GM12878 (cell line): ENCODE measurements at regions not wholly inside any gene's neighbourhood (a gene's known extent, or its start where the extent isn't known, plus 50 kb on each side); places are given as distances from the start of the nearest gene placed in this dataset.

Source experiments
- ATAC-seq: fragments of 200-7000 bp; cut with Tn5 transposase; 3 replicates; pipeline ENCODE4 v1.9.1; 2020; ENCODE audit warnings: mild to moderate bottlenecking, moderate library complexity
- BruUV-seq: library from RNA; stranded (reverse); fragments of 400-500 nt; replicated peaks from 2 replicates; lab custom pipeline; 2021; lab: Mats Ljungman, UMichigan
- CTCF ChIA-PET: fragments of 300-600 bp; sonication (Branson Sonifier 250); formaldehyde crosslinking; extraction: SDS; loops from one replicate; lab custom pipeline; 2021; ENCODE audit warnings: inconsistent platforms; lab: Yijun Ruan, JAX
- POLR2A ChIA-PET: fragments of 350-600 bp; formaldehyde crosslinking; extraction: SDS; loops from one replicate; lab custom pipeline; 2021; ENCODE audit warnings: inconsistent platforms; lab: Charles Lee
- RAD21 ChIA-PET: fragments of 300-600 bp; sonication (Branson Sonifier 250); formaldehyde crosslinking; loops from one replicate; lab custom pipeline; 2023; ENCODE audit warnings: antibody characterized with exemption; ENCODE audit not compliant: unreplicated experiment; lab: Charles Lee
- SMC1A ChIA-PET: fragments of 300-600 bp; sonication (Branson Sonifier 250); formaldehyde crosslinking; loops from one replicate; lab custom pipeline; 2023; ENCODE audit not compliant: unreplicated experiment, uncharacterized antibody; lab: Charles Lee
- DNase-seq: peaks from one replicate; pipeline ENCODE4 v3.0.0-alpha.2; 2011; ENCODE audit warnings: low read depth, low spot score
- FAIRE-seq: peaks from 3 replicates; lab custom pipeline; 2011; peaks lifted over from hg19 to GRCh38; lab: Jason Lieb, UNC
- H2AFZ ChIP-seq: 2 replicates; pipeline ENCODE4 v1.6.0; 2011; ENCODE audit warnings: low read depth, low read length, control low read depth; ENCODE audit not compliant: control insufficient read depth
- H3K27ac ChIP-seq: 2 replicates; pipeline ENCODE4 v1.5.1; 2011; ENCODE audit warnings: control low read depth; ENCODE audit not compliant: control insufficient read depth, insufficient read depth
- H3K27me3 ChIP-seq, 2 experiments: replicated peaks in 1 of 2; 2 replicates each; pipeline versions ENCODE4 v1.6.0 to v1.6.1; 2011; ENCODE audit warnings: low read length in 1 of 2; ENCODE audit not compliant: control insufficient read depth in 2 of 2, insufficient read depth in 2 of 2
- H3K36me3 ChIP-seq, 2 experiments: 2 replicates each; pipeline ENCODE4 v1.5.1; 2011; ENCODE audit warnings: low read length in 1 of 2; ENCODE audit not compliant: control insufficient read depth in 2 of 2, insufficient read depth in 2 of 2
- H3K4me1 ChIP-seq: 2 replicates; pipeline ENCODE4 v1.6.1; 2011; ENCODE audit warnings: mild to moderate bottlenecking, low read length, moderate library complexity, mixed read lengths; ENCODE audit not compliant: control insufficient read depth, insufficient read depth
- H3K4me2 ChIP-seq: 2 replicates; pipeline ENCODE4 v1.6.0; 2011; ENCODE audit warnings: control low read depth; ENCODE audit not compliant: control insufficient read depth, insufficient read depth
- H3K4me3 ChIP-seq: fragments of 200-600 bp; sonication (generic); 2 replicates; pipeline ENCODE4 v1.5.1; 2016
- H3K79me2 ChIP-seq: 2 replicates; pipeline ENCODE4 v1.6.0; 2011; ENCODE audit warnings: low read length; ENCODE audit not compliant: control insufficient read depth, insufficient read depth
- H3K9ac ChIP-seq: 2 replicates; pipeline ENCODE4 v1.8.0; 2011; ENCODE audit warnings: low read length, control low read depth, mixed read lengths; ENCODE audit not compliant: control insufficient read depth, insufficient read depth
- H3K9me3 ChIP-seq: replicated peaks from 3 replicates; pipeline ENCODE4 v1.5.1; 2011; ENCODE audit warnings: mild to moderate bottlenecking, low read length; ENCODE audit not compliant: control insufficient read depth, insufficient read depth
- H4K20me1 ChIP-seq: 2 replicates; pipeline ENCODE4 v1.6.0; 2011; ENCODE audit not compliant: control insufficient read depth, insufficient read depth
- ATF3 ChIP-seq: IDR thresholded peaks from 2 replicates; pipeline ENCODE4 v1.6.1; 2011; ENCODE audit warnings: low read depth, mild to moderate bottlenecking, low read length, moderate library complexity, borderline replicate concordance; ENCODE audit errors: extremely low read depth
- BACH1 ChIP-seq: fragments of 450-650 bp; IDR thresholded peaks from 2 replicates; pipeline ENCODE4 v1.6.1; 2017; ENCODE audit warnings: mild to moderate bottlenecking, borderline replicate concordance
- BCL11A ChIP-seq: IDR thresholded peaks from 2 replicates; pipeline ENCODE4 v1.6.1; 2011; ENCODE audit warnings: low read depth, low read length
- BHLHE40 ChIP-seq, 2 experiments: fragments of 450-650 bp in 1 of 2; IDR thresholded peaks; 2 replicates each; pipeline ENCODE4 v1.6.1; 2011 to 2017; ENCODE audit warnings: low read depth in 2 of 2, borderline replicate concordance in 1 of 2, improper control_type of control experiment in 1 of 2, low read length in 1 of 2, mild to moderate bottlenecking in 1 of 2
- BRCA1 ChIP-seq: IDR thresholded peaks from 2 replicates; pipeline ENCODE4 v1.6.1; 2011; ENCODE audit warnings: low read depth, low read length, improper control_type of control experiment
- E2F8 ChIP-seq: fragments of 450-650 bp; IDR thresholded peaks from 2 replicates; pipeline ENCODE4 v1.6.1; 2018; ENCODE audit warnings: mild to moderate bottlenecking, low read depth, moderate library complexity; ENCODE audit not compliant: partially characterized antibody
- E4F1 ChIP-seq: fragments of 450-650 bp; IDR thresholded peaks from 2 replicates; pipeline ENCODE4 v1.6.1; 2018; ENCODE audit warnings: borderline replicate concordance, mild to moderate bottlenecking; ENCODE audit not compliant: partially characterized antibody
- MEF2A ChIP-seq: IDR thresholded peaks from 2 replicates; pipeline ENCODE4 v1.6.1; 2011; ENCODE audit warnings: low read depth, mild to moderate bottlenecking, low read length, moderate library complexity; ENCODE audit not compliant: insufficient read depth
- MEF2B ChIP-seq: fragments of 450-650 bp; IDR thresholded peaks from 2 replicates; pipeline ENCODE4 v1.6.1; 2018; ENCODE audit warnings: mild to moderate bottlenecking, moderate library complexity; ENCODE audit not compliant: partially characterized antibody, poor library complexity, severe bottlenecking
- MTA2 ChIP-seq: fragments of 450-650 bp; IDR thresholded peaks from 2 replicates; pipeline ENCODE4 v1.6.1; 2016; ENCODE audit warnings: low read depth, mild to moderate bottlenecking, moderate library complexity
- SIN3A ChIP-seq: IDR thresholded peaks from 2 replicates; pipeline ENCODE4 v1.6.1; 2012; ENCODE audit warnings: low read depth, low read length, improper control_type of control experiment
- SKIL ChIP-seq: fragments of 450-650 bp; IDR thresholded peaks from 2 replicates; pipeline ENCODE4 v1.6.1; 2017; ENCODE audit warnings: mild to moderate bottlenecking, low read depth, inconsistent platforms; ENCODE audit not compliant: poor library complexity, severe bottlenecking
- SMARCA5 ChIP-seq: fragments of 450-650 bp; IDR thresholded peaks from 2 replicates; pipeline ENCODE4 v1.6.1; 2017; ENCODE audit warnings: mild to moderate bottlenecking
- SRF ChIP-seq, 2 experiments: IDR thresholded peaks; 2 replicates each; pipeline ENCODE4 v1.6.1; 2011; ENCODE audit warnings: low read depth in 2 of 2, low read length in 2 of 2, mild to moderate bottlenecking in 1 of 2, moderate library complexity in 1 of 2
- TARDBP ChIP-seq: IDR thresholded peaks from 2 replicates; pipeline ENCODE4 v1.6.1; 2016; ENCODE audit warnings: borderline replicate concordance
- TBL1XR1 ChIP-seq: IDR thresholded peaks from 2 replicates; pipeline ENCODE4 v1.6.1; 2012; ENCODE audit warnings: low read depth, low read length, improper control_type of control experiment
- TCF12 ChIP-seq: IDR thresholded peaks from 2 replicates; pipeline ENCODE4 v1.6.1; 2011; ENCODE audit warnings: low read depth, mild to moderate bottlenecking, low read length
- ZNF274 ChIP-seq: IDR thresholded peaks from one replicate; pipeline ENCODE4 v1.8.0; 2011; ENCODE audit not compliant: insufficient read length, insufficient read depth
- WGBS: methylation state at CpG from one replicate; pipeline ENCODE4 v1.1.6; 2016; ENCODE audit warnings: low lambda C conversion rate; ENCODE audit not compliant: insufficient replicate concordance, insufficient coverage; ENCODE audit errors: missing lambda C conversion rate; 5-methylcytosine and 5-hydroxymethylcytosine counted together
- in situ Hi-C: fragments of 300-500 bp; cut with MboI; formaldehyde crosslinking; loops from 9 replicates; pipeline ENCODE4 v1.14.3; 2018; ENCODE audit warnings: mixed read lengths
- intact Hi-C: fragments of 100-400 bp; cut with micrococcal nuclease; formaldehyde crosslinking; loops from one replicate; pipeline ENCODE4 v1.14.2; 2022; ENCODE audit not compliant: unreplicated experiment

- no peak for TF ChIP-seq SKIL
- TF ChIP-seq ATF3, result no peak
- no peak for TF ChIP-seq MEF2B
- TF ChIP-seq SRF (IDR thresholded peaks at IDR 0.05; ENCODE audit: low read depth in 2 of 2, low read length in 2 of 2), result no peak
- TF ChIP-seq ZNF274, result no peak
- no peak for TF ChIP-seq E2F8
- no peak for TF ChIP-seq MTA2
Observed at GRCh38 chr5:17837757-17838156, 203.5 kb downstream of the TAF11L14 start (continued).

- no peaks in the 10 kb centered on the region for H4K20me1 ChIP-seq
- intact Hi-C loops (no loop called here), in situ Hi-C loops (no loop called here)
- H3K4me3 ChIP-seq, result no peak overlapping the region
- H2AFZ ChIP-seq, result no peak overlapping the region
- SMC1A ChIA-PET, result no interaction called here
- no peak for FAIRE-seq
- CTCF ChIA-PET, result interaction anchor here (1.3 kb wide), 1 partner anchor 622 kb away, joined by 3 read pairs; no protein-coding TSS in a partner anchor
- no peaks in the 10 kb centered on the region for H3K4me1 ChIP-seq
- ATAC-seq, result no peak
- RAD21 ChIA-PET, result no interaction called here
- DNase-seq, result no peak
- BruUV-seq, result no TSS peak
- no peak overlapping the region for H3K4me2 ChIP-seq
- H3K9me3 ChIP-seq, result no peaks in the 10 kb centered on the region
- H3K36me3 ChIP-seq, result no peaks in the 10 kb centered on the region
- no peak overlapping the region for H3K9ac ChIP-seq
- no peak overlapping the region for H3K27ac ChIP-seq
- H3K79me2 ChIP-seq, result no peaks in the 10 kb centered on the region
- H3K27me3 ChIP-seq, result no peaks in the 10 kb centered on the region
- 27% methylated on average over 3 of the region's 3 CpGs for WGBS
- POLR2A ChIA-PET, result no interaction called here
- no peak for TF ChIP-seq MEF2A
- TF ChIP-seq BCL11A, result no peak
- no peak for TF ChIP-seq TARDBP
- no peak for TF ChIP-seq BACH1
- TF ChIP-seq TCF12, result no peak
- TF ChIP-seq E4F1, result no peak
- TF ChIP-seq SMARCA5, result no peak
- TF ChIP-seq BHLHE40 (IDR thresholded peaks at IDR 0.05; ENCODE audit: borderline replicate concordance in 1 of 2, low read depth in 2 of 2, low read length in 1 of 2), result no peak
- TF ChIP-seq TBL1XR1, result no peak
- no peak for TF ChIP-seq BRCA1
- no peak for TF ChIP-seq SIN3A
Observed at GRCh38 chr5:17838469-17838868, 204.2 kb downstream of the TAF11L14 start.
